ENCODE measurements at regions not wholly inside any gene's neighbourhood (a gene's known extent, or its start where the extent isn't known, plus 50 kb on each side); places are given as distances from the start of the nearest gene placed in this dataset.

DNA sequence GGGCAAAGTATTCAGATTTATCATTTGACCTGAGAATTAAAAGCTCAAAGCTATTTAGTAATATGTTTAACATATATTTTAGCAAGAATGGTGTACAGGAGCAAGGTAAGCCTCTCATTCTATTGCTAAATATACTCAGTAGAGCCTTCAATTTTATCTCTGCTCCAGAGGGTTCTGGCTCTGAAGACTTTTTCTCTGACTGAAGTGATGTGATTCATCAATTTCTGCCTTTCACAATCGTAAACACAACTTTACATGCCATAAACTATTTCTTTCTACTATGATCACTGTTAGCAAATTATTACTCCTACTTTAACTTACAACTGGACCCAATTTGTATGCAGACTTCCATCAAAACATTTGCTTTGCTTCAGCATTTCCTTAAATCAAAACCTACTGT is 315.0 kb upstream of the NDST4 start:
- no peaks in the 10 kb centered on the region for H3F3A ChIP-seq (replicated peaks; ENCODE audit: insufficient read depth)
- H3K9me3 ChIP-seq: no peaks in the 10 kb centered on the region
- H3K4me1 ChIP-seq (ENCODE audit: control insufficient read depth in 1 of 2, insufficient read depth in 2 of 2, low read depth in 1 of 2, low read length in 1 of 2): no peaks in the 10 kb centered on the region
- DNase-seq: no peak
- H3K9ac ChIP-seq: no peak overlapping the region
- H3K36me3 ChIP-seq (replicated peaks in 1 of 2; ENCODE audit: control insufficient read depth in 1 of 2, insufficient read depth in 2 of 2, low read length in 1 of 2): no peaks in the 10 kb centered on the region
- no peak overlapping the region for H3K4me3 ChIP-seq (ENCODE audit: low read depth in 2 of 2, low read length in 1 of 2)
- no peaks in the 10 kb centered on the region for H3K27me3 ChIP-seq (ENCODE audit: insufficient read depth)
- TF ChIP-seq FOXJ3 (CRISPR knock-in tag; IDR thresholded peaks at IDR 0.05) (no peak), TCF12 (IDR thresholded peaks at IDR 0.05) (no peak), GABPA (IDR thresholded peaks at IDR 0.05; ENCODE audit: low read depth) (no peak), FOXM1 (IDR thresholded peaks at IDR 0.05; ENCODE audit: low read depth) (no peak), RFX5 (IDR thresholded peaks at IDR 0.05; ENCODE audit: low read length) (no peak), EZH2phosphoT487 (IDR thresholded peaks at IDR 0.05; ENCODE audit: borderline replicate concordance, low read depth) (no peak), NRF1 (IDR thresholded peaks at IDR 0.05; ENCODE audit: low read depth, low read length) (no peak), RXRA (IDR thresholded peaks at IDR 0.05; ENCODE audit: borderline replicate concordance, low read depth) (no peak), JUND (IDR thresholded peaks at IDR 0.05) (no peak), POLR2AphosphoS5 (IDR thresholded peaks at IDR 0.05; ENCODE audit: low read depth, low read length) (no peak)
- TF ChIP-seq, protein P1, sequence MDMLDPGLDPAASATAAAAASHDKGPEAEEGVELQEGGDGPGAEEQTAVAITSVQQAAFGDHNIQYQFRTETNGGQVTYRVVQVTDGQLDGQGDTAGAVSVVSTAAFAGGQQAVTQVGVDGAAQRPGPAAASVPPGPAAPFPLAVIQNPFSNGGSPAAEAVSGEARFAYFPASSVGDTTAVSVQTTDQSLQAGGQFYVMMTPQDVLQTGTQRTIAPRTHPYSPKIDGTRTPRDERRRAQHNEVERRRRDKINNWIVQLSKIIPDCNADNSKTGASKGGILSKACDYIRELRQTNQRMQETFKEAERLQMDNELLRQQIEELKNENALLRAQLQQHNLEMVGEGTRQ (IDR thresholded peaks at IDR 0.05; ENCODE audit: borderline replicate concordance, low read depth, low read length): no peak
- TF ChIP-seq, protein P2, sequence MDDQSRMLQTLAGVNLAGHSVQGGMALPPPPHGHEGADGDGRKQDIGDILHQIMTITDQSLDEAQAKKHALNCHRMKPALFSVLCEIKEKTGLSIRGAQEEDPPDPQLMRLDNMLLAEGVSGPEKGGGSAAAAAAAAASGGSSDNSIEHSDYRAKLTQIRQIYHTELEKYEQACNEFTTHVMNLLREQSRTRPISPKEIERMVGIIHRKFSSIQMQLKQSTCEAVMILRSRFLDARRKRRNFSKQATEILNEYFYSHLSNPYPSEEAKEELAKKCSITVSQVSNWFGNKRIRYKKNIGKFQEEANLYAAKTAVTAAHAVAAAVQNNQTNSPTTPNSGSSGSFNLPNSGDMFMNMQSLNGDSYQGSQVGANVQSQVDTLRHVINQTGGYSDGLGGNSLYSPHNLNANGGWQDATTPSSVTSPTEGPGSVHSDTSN (IDR thresholded peaks at IDR 0.05): no peak
- TF ChIP-seq, protein P3, sequence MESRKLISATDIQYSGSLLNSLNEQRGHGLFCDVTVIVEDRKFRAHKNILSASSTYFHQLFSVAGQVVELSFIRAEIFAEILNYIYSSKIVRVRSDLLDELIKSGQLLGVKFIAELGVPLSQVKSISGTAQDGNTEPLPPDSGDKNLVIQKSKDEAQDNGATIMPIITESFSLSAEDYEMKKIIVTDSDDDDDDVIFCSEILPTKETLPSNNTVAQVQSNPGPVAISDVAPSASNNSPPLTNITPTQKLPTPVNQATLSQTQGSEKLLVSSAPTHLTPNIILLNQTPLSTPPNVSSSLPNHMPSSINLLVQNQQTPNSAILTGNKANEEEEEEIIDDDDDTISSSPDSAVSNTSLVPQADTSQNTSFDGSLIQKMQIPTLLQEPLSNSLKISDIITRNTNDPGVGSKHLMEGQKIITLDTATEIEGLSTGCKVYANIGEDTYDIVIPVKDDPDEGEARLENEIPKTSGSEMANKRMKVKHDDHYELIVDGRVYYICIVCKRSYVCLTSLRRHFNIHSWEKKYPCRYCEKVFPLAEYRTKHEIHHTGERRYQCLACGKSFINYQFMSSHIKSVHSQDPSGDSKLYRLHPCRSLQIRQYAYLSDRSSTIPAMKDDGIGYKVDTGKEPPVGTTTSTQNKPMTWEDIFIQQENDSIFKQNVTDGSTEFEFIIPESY (IDR thresholded peaks at IDR 0.05; ENCODE audit: borderline replicate concordance, low read depth): no peak
- H3K79me2 ChIP-seq (ENCODE audit: insufficient read depth): no peaks in the 10 kb centered on the region; the same call in 1 of the 2 replicates
- H3K27ac ChIP-seq (ENCODE audit: low read depth in 2 of 2, low read length in 1 of 2): no peak overlapping the region
- H3K9me2 ChIP-seq: no peaks in the 10 kb centered on the region
- H2AFZ ChIP-seq (ENCODE audit: low read depth): no peak overlapping the region
- no peak overlapping the region for H3K4me2 ChIP-seq
- 6% methylated on average over 1 of the region's 1 CpG for WGBS (ENCODE audit: low lambda C conversion rate)
- ChIA-PET CTCF (no interaction called here), POLR2A (no interaction called here)
- no peaks in the 10 kb centered on the region for H4K20me1 ChIP-seq (ENCODE audit: insufficient read depth)

DNA sequence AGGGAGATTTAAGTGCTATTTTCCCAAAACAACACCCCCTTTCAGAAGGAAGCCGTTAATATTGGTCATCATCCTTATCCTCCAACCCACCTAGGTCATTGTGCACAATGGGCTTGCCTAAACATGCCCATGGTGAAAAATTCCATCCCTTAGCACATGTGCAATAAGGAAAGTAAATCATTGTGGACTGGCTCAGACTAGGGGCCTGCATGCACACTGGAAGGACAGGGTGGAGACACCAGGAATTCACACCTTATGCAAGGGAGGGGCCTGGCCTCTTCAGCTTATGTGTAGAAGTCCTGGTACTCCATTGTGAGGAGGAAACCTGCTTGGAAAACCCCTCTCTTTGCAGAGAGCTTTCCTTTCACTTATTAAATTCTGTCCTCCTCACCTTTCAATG is 311.4 kb upstream of the NDST4 start:
- Histone ChIP-seq H3K27me3 (ENCODE audit: insufficient read depth) (no peaks in the 10 kb centered on the region), H2AFZ (ENCODE audit: low read depth) (no peak overlapping the region), H3K9ac (no peak overlapping the region), H3K4me3 (ENCODE audit: low read depth in 2 of 2, low read length in 1 of 2) (no peak overlapping the region), H3K4me2 (no peak overlapping the region), H3K79me2 (ENCODE audit: insufficient read depth) (no peaks in the 10 kb centered on the region; the same call in 1 of the 2 replicates), H3K36me3 (replicated peaks in 1 of 2; ENCODE audit: control insufficient read depth in 1 of 2, insufficient read depth in 2 of 2, low read length in 1 of 2) (no peaks in the 10 kb centered on the region), H3F3A (replicated peaks; ENCODE audit: insufficient read depth) (no peaks in the 10 kb centered on the region), H3K4me1 (ENCODE audit: control insufficient read depth in 1 of 2, insufficient read depth in 2 of 2, low read depth in 1 of 2, low read length in 1 of 2) (no peaks in the 10 kb centered on the region), H3K9me2 (no peaks in the 10 kb centered on the region), H4K20me1 (ENCODE audit: insufficient read depth) (no peaks in the 10 kb centered on the region), H3K27ac (ENCODE audit: low read depth in 2 of 2, low read length in 1 of 2) (no peak overlapping the region), H3K9me3 (no peaks in the 10 kb centered on the region)
- CTCF ChIA-PET: no interaction called here
- POLR2A ChIA-PET: no interaction called here
- WGBS (ENCODE audit: low lambda C conversion rate): 0% methylated on average over 1 of the region's 1 CpG
- DNase-seq: no peak
- TF ChIP-seq JUND (IDR thresholded peaks at IDR 0.05) (no peak), SIN3A (IDR thresholded peaks at IDR 0.05; ENCODE audit: borderline replicate concordance, low read depth, low read length) (no peak), FOSL2 (IDR thresholded peaks at IDR 0.05; ENCODE audit: borderline replicate concordance, low read depth) (no peak), FOXJ3 (CRISPR knock-in tag; IDR thresholded peaks at IDR 0.05) (no peak), MXI1 (IDR thresholded peaks at IDR 0.05; ENCODE audit: low read depth, low read length) (no peak), TCF12 (IDR thresholded peaks at IDR 0.05) (no peak), POLR2AphosphoS5 (IDR thresholded peaks at IDR 0.05; ENCODE audit: low read depth, low read length) (no peak)
- TF ChIP-seq, protein P2 (IDR thresholded peaks at IDR 0.05): no peak
- TF ChIP-seq, protein P4, sequence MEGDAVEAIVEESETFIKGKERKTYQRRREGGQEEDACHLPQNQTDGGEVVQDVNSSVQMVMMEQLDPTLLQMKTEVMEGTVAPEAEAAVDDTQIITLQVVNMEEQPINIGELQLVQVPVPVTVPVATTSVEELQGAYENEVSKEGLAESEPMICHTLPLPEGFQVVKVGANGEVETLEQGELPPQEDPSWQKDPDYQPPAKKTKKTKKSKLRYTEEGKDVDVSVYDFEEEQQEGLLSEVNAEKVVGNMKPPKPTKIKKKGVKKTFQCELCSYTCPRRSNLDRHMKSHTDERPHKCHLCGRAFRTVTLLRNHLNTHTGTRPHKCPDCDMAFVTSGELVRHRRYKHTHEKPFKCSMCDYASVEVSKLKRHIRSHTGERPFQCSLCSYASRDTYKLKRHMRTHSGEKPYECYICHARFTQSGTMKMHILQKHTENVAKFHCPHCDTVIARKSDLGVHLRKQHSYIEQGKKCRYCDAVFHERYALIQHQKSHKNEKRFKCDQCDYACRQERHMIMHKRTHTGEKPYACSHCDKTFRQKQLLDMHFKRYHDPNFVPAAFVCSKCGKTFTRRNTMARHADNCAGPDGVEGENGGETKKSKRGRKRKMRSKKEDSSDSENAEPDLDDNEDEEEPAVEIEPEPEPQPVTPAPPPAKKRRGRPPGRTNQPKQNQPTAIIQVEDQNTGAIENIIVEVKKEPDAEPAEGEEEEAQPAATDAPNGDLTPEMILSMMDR (IDR thresholded peaks at IDR 0.05): no peak
